Osteocyte (in vitro differentiated cells): ENCODE measurements at regions not wholly inside any gene's neighbourhood (a gene's known extent, or its start where the extent isn't known, plus 50 kb on each side); places are given as distances from the start of the nearest gene placed in this dataset.
"Not testable (repeated sequence)": the region's sequence is repeated elsewhere in the genome, so short reads cannot be mapped to it uniquely, and the experiment has no call there.

Experiments
- DNase-seq: peaks from one replicate; pipeline ENCODE4 v3.0.0; 2021; ENCODE audit warnings: mixed read lengths; ENCODE audit not compliant: unreplicated experiment; ENCODE audit errors: extremely low spot score
- H3K27ac Mint-ChIP-seq: one replicate; pipeline ENCODE4 v1.8.0; 2021; ENCODE audit warnings: mild to moderate bottlenecking, mixed read lengths; ENCODE audit not compliant: unreplicated experiment
- H3K27me3 Mint-ChIP-seq: one replicate; pipeline ENCODE4 v1.8.0; 2021; ENCODE audit warnings: mixed read lengths; ENCODE audit not compliant: unreplicated experiment
- H3K36me3 Mint-ChIP-seq: one replicate; pipeline ENCODE4 v1.8.0; 2021; ENCODE audit warnings: mixed read lengths; ENCODE audit not compliant: unreplicated experiment
- H3K4me1 Mint-ChIP-seq: one replicate; pipeline ENCODE4 v1.8.0; 2021; ENCODE audit warnings: mixed read lengths; ENCODE audit not compliant: unreplicated experiment
- H3K4me3 Mint-ChIP-seq: one replicate; pipeline ENCODE4 v1.8.0; 2021; ENCODE audit warnings: mild to moderate bottlenecking, moderate library complexity, mixed read lengths; ENCODE audit not compliant: unreplicated experiment
- H3K9me3 Mint-ChIP-seq: one replicate; pipeline ENCODE4 v1.8.0; 2021; ENCODE audit warnings: mixed read lengths; ENCODE audit not compliant: unreplicated experiment
- TF ChIP-seq, protein P1 (sequence below): fragments of 200-600 bp; sonication (generic); IDR thresholded peaks from 2 replicates; pipeline ENCODE4 v1.5.0; 2021; ENCODE audit warnings: antibody characterized with exemption, mild to moderate bottlenecking, moderate library complexity

DNA sequence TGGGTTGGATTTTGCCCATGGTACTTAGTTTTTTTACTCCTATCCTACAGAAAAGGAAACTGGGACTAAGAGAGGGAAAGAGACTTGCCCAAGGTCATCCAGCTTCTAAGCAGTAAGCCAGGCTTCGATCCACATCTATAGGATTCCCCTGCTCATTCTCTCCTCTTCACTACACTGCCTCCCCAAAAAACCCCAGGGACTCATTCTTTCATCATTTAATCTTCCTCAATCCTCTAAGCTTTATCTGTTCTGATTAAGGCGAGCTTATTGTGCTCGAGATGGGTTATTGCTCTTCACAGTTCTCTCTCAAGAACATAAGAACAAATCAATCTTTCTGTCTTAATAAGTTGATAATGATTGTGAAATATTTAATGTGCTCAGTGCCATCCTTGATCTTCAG lies 511.1 kb upstream of the BRINP1 start:
- no peak overlapping the region for H3K27ac Mint-ChIP-seq
- no peaks in the 10 kb centered on the region for H3K27me3 Mint-ChIP-seq
- H3K9me3 Mint-ChIP-seq: no peaks in the 10 kb centered on the region
- TF ChIP-seq, protein P1, sequence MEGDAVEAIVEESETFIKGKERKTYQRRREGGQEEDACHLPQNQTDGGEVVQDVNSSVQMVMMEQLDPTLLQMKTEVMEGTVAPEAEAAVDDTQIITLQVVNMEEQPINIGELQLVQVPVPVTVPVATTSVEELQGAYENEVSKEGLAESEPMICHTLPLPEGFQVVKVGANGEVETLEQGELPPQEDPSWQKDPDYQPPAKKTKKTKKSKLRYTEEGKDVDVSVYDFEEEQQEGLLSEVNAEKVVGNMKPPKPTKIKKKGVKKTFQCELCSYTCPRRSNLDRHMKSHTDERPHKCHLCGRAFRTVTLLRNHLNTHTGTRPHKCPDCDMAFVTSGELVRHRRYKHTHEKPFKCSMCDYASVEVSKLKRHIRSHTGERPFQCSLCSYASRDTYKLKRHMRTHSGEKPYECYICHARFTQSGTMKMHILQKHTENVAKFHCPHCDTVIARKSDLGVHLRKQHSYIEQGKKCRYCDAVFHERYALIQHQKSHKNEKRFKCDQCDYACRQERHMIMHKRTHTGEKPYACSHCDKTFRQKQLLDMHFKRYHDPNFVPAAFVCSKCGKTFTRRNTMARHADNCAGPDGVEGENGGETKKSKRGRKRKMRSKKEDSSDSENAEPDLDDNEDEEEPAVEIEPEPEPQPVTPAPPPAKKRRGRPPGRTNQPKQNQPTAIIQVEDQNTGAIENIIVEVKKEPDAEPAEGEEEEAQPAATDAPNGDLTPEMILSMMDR: no peak
- DNase-seq: no peak
- H3K4me1 Mint-ChIP-seq: no peaks in the 10 kb centered on the region
- no peak overlapping the region for H3K4me3 Mint-ChIP-seq
- H3K36me3 Mint-ChIP-seq: no peaks in the 10 kb centered on the region

DNA sequence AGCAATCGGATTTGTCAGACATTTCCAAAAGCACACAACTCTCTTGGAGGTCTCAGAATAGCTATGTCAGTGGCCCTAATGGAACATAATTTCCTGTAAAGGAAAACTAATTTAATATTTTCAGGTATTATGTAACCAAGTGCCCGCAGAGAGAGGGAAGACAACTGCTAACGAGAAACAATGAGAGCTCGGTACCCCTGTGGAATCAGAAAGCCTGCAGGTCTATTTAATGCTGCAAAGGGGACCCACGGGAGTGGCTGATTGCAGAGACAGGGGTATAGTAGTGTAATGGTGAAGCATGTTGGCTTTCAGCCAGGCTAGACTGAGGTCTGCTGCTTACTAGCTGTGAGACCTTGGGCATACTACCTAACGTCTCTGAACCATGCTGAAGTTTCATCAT lies 508.1 kb upstream of the BRINP1 start:
- no peak for DNase-seq
- no peaks in the 10 kb centered on the region for H3K9me3 Mint-ChIP-seq
- no peaks in the 10 kb centered on the region for H3K36me3 Mint-ChIP-seq
- H3K27ac Mint-ChIP-seq: no peak overlapping the region
- TF ChIP-seq, protein P1: no peak
- H3K27me3 Mint-ChIP-seq: no peaks in the 10 kb centered on the region
- no peaks in the 10 kb centered on the region for H3K4me1 Mint-ChIP-seq
- H3K4me3 Mint-ChIP-seq: no peak overlapping the region

DNA sequence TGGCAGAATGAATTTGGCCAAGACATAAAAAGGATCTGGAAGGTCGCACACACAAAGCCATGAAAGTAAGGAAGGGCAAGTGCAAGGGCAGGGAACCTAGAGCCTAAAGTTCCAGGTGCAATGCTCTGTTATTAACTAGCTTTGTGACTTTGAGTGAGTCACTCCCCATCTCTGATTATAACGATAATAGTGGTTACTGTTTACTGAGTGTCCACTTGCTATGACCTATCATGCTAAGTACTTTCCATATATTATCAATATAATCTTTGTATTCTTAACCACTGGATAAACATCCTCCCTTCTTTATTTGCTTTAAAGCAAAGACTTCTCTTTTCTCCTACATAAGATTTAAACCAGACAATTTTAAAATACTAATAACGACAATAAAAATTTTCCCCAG lies 504.6 kb upstream of the BRINP1 start:
- H3K4me3 Mint-ChIP-seq: no peak overlapping the region
- no peaks in the 10 kb centered on the region for H3K36me3 Mint-ChIP-seq
- H3K27me3 Mint-ChIP-seq: no peaks in the 10 kb centered on the region
- no peak overlapping the region for H3K27ac Mint-ChIP-seq
- H3K9me3 Mint-ChIP-seq: no peaks in the 10 kb centered on the region
- TF ChIP-seq, protein P1: no peak
- DNase-seq: no peak
- no peaks in the 10 kb centered on the region for H3K4me1 Mint-ChIP-seq

DNA sequence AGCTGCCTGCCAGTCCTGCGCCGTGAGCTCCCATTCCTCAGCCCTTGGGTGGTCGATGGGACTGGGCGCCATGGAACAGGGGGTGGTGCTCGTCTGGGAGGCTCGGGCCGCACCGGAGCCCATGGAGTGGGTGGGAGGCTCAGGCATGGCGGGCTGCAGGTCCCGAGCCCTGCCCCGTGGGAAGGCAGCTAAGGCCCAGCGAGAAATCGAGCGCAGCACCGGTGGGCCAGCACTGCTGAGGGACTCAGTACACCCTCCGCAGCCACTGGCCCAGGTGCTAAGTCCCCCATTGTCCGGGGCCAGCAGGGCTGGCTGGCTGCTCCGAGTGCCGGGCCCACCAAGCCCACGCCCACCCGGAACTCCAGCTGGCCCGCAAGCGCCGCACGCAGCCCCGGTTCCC lies 501.0 kb upstream of the BRINP1 start:
- H3K36me3 Mint-ChIP-seq, H3K27ac Mint-ChIP-seq, H3K4me1 Mint-ChIP-seq, H3K4me3 Mint-ChIP-seq, H3K27me3 Mint-ChIP-seq: not testable (repeated sequence)
- peak; percentile 80 for DNase-seq
- peaks cover 12% of the 10 kb centered on the region for H3K9me3 Mint-ChIP-seq

DNA sequence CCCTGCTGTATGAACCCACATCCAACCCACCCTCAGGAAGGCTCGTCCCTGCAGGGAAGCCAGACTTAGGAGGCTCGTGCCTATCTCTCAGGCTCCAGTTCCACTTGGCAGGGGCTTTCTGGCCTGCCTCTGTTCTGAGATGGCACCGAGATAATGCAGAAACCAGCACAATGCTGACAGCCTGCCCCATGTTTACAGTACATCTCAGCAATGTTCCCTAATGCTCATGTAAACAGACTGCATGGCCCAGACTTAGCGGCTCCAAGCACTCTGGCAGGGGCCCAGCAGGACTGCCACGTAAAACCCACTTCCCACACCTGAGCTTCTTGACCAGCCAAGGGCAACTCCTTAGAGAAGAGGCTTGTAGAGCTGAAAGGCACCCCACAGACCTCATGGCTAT lies 499.5 kb upstream of the BRINP1 start:
- TF ChIP-seq, protein P1: no peak
- no peaks in the 10 kb centered on the region for H3K4me1 Mint-ChIP-seq
- no peak overlapping the region for H3K27ac Mint-ChIP-seq
- peaks cover 12% of the 10 kb centered on the region for H3K9me3 Mint-ChIP-seq
- no peaks in the 10 kb centered on the region for H3K27me3 Mint-ChIP-seq
- H3K36me3 Mint-ChIP-seq: no peaks in the 10 kb centered on the region
- no peak overlapping the region for H3K4me3 Mint-ChIP-seq
- DNase-seq: no peak

DNA sequence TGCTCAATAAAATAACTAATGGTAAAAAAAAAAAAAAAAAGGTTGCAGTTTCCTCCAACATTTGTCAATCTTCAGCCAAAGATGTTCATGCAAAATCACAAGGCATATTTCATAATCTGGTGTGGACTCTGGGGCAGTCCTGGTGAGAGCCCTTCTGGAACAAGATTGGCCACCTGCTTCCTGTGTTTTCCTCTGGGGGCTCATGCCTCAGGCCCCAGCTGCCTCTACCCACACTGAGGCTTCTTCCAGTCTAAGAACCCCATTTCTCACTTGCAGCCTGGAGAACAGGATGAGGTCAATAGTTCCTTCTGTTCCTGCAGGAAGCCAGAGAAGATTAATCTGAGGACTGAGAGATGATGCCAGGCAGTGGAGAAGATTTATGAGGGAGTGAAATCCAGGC lies 492.6 kb upstream of the BRINP1 start:
- no peaks in the 10 kb centered on the region for H3K36me3 Mint-ChIP-seq
- TF ChIP-seq, protein P1: no peak
- no peak overlapping the region for H3K27ac Mint-ChIP-seq
- DNase-seq: no peak
- peaks cover 6% of the 10 kb centered on the region for H3K9me3 Mint-ChIP-seq
- H3K27me3 Mint-ChIP-seq: no peaks in the 10 kb centered on the region
- no peaks in the 10 kb centered on the region for H3K4me1 Mint-ChIP-seq
- no peak overlapping the region for H3K4me3 Mint-ChIP-seq
